ENCODE measurements at regions not wholly inside any gene's neighbourhood (a gene's known extent, or its start where the extent isn't known, plus 50 kb on each side); places are given as distances from the start of the nearest gene placed in this dataset.

GRCh38 chr4:36494747-36495146, 213.3 kb downstream of the DTHD1 start:
- no peak for DNase-seq

- DNase-seq: no peak
These were observed 220.9 kb downstream of the DTHD1 start for GRCh38 chr4:36502350-36502749.

GRCh38 chr4:36508394-36508793, 227.0 kb downstream of the DTHD1 start:
- no peak for DNase-seq

GRCh38 chr4:36509845-36510244, 228.4 kb downstream of the DTHD1 start:
- DNase-seq: no peak

- no peak for DNase-seq
These were observed 230.4 kb downstream of the DTHD1 start for GRCh38 chr4:36511785-36512184.

GRCh38 chr4:36516522-36517095, 235.2 kb downstream of the DTHD1 start:
- DNase-seq: no peak

- no peak for DNase-seq
These were observed 241.8 kb downstream of the DTHD1 start for GRCh38 chr4:36523182-36523581.

GRCh38 chr4:36532670-36533379, 251.4 kb downstream of the DTHD1 start:
- no peak for DNase-seq

GRCh38 chr4:36533944-36534343, 252.5 kb downstream of the DTHD1 start:
- no peak for DNase-seq

- no peak for DNase-seq
These were observed 266.0 kb downstream of the DTHD1 start for GRCh38 chr4:36547383-36547782.

GRCh38 chr4:36549252-36549651, 267.8 kb downstream of the DTHD1 start:
- DNase-seq: no peak

- no peak for DNase-seq
These were observed 268.6 kb downstream of the DTHD1 start for GRCh38 chr4:36549992-36550391.

GRCh38 chr4:36551697-36552214, 270.3 kb downstream of the DTHD1 start:
- DNase-seq: no peak

- no peak for DNase-seq
These were observed 271.6 kb downstream of the DTHD1 start for GRCh38 chr4:36553029-36553428.

- no peak for DNase-seq
These were observed 272.0 kb downstream of the DTHD1 start for GRCh38 chr4:36553453-36553852.

- no peak for DNase-seq
These were observed 275.6 kb downstream of the DTHD1 start for GRCh38 chr4:36556984-36557383.

- no peak for DNase-seq
These were observed 287.2 kb downstream of the DTHD1 start for GRCh38 chr4:36568575-36568974.

- no peak for DNase-seq
These were observed 292.0 kb downstream of the DTHD1 start for GRCh38 chr4:36573441-36573840.

GRCh38 chr4:36574816-36575215, 293.4 kb downstream of the DTHD1 start:
- no peak for DNase-seq

GRCh38 chr4:36582198-36582597, 300.8 kb downstream of the DTHD1 start:
- no peak for DNase-seq

- no peak for DNase-seq
These were observed 306.6 kb downstream of the DTHD1 start for GRCh38 chr4:36587909-36588472.

- no peak for DNase-seq
These were observed 308.9 kb downstream of the DTHD1 start for GRCh38 chr4:36590343-36590742.

GRCh38 chr4:36601864-36602495, 320.6 kb downstream of the DTHD1 start:
- DNase-seq: no peak

GRCh38 chr4:36609661-36610060, 328.2 kb downstream of the DTHD1 start:
- no peak for DNase-seq

Data from inflammatory macrophage treated with lipopolysaccharide for 4 hours (primary cell).